Fibroblast of lung (primary cell): ENCODE measurements at regions not wholly inside any gene's neighbourhood (a gene's known extent, or its start where the extent isn't known, plus 50 kb on each side); places are given as distances from the start of the nearest gene placed in this dataset.

Experiments
- DNase-seq, 2 donors: peaks; one replicate each; pipeline versions ENCODE4 v3.0.0 to v3.0.0-alpha.2; 2010; ENCODE audit warnings: low read depth in 2 of 2
- H2AFZ ChIP-seq: 2 replicates; pipeline ENCODE4 v1.5.1; 2012; ENCODE audit warnings: low read length, control low read depth, inconsistent platforms
- H3K27ac ChIP-seq: 2 replicates; pipeline ENCODE4 v1.5.1; 2011; ENCODE audit warnings: low read length, control low read depth; ENCODE audit not compliant: insufficient read depth
- H3K27me3 ChIP-seq: 2 replicates; pipeline ENCODE4 v1.5.1; 2011; ENCODE audit warnings: mild to moderate bottlenecking, low read length; ENCODE audit not compliant: control insufficient read depth, insufficient read depth
- H3K36me3 ChIP-seq: 2 replicates; pipeline ENCODE4 v1.5.1; 2011; ENCODE audit warnings: low read length; ENCODE audit not compliant: control insufficient read depth, insufficient read depth
- H3K4me1 ChIP-seq: 2 replicates; pipeline ENCODE4 v1.5.1; 2011; ENCODE audit warnings: low read length; ENCODE audit not compliant: control insufficient read depth, insufficient read depth; ENCODE audit errors: extremely low read depth
- H3K4me2 ChIP-seq: 2 replicates; pipeline ENCODE4 v1.5.1; 2011; ENCODE audit warnings: low read length, control low read depth; ENCODE audit not compliant: insufficient read depth; ENCODE audit errors: extremely low read depth
- H3K4me3 ChIP-seq, 4 experiments: fragments of 200-600 bp in 1 of 4; sonication (generic) in 1 of 4; replicated peaks in 1 of 4; 2 replicates each; pipeline ENCODE4 v1.5.1; 2011 to 2016; ENCODE audit warnings: low read length in 4 of 4, low read depth in 3 of 4, mild to moderate bottlenecking in 3 of 4, control low read depth in 2 of 4, inconsistent platforms in 1 of 4, mixed read lengths in 1 of 4; ENCODE audit not compliant: insufficient read depth in 1 of 4; ENCODE audit errors: control extremely low read depth in 1 of 4
- H3K79me2 ChIP-seq: 2 replicates; pipeline ENCODE4 v1.5.1; 2012; ENCODE audit warnings: mild to moderate bottlenecking, low read length, inconsistent platforms; ENCODE audit not compliant: control insufficient read depth, insufficient read depth
- H3K9ac ChIP-seq: 2 replicates; pipeline ENCODE4 v1.5.1; 2011; ENCODE audit warnings: mild to moderate bottlenecking, low read length, control low read depth; ENCODE audit not compliant: insufficient read depth
- H3K9me3 ChIP-seq: 2 replicates; pipeline ENCODE4 v1.5.1; 2012; ENCODE audit warnings: low read depth, low read length; ENCODE audit not compliant: control insufficient read depth, insufficient read depth
- H4K20me1 ChIP-seq: 2 replicates; pipeline ENCODE4 v1.5.1; 2011; ENCODE audit warnings: low read length; ENCODE audit not compliant: control insufficient read depth, insufficient read depth; ENCODE audit errors: extremely low read depth
- EZH2 ChIP-seq: IDR thresholded peaks from 2 replicates; pipeline ENCODE4 v1.5.1; 2012; ENCODE audit warnings: low read length, control low read depth, mild to moderate bottlenecking; ENCODE audit errors: missing control alignments
- TF ChIP-seq, protein P1 (sequence below), 2 donors: IDR thresholded peaks in 1 of 2; conservative IDR thresholded peaks in 1 of 2; 1 replicate in 1 of 2; 2 replicates in 1 of 2; pipeline ENCODE4 v1.5.1; 2011 to 2012; ENCODE audit warnings: low read length in 2 of 2, control low read depth in 1 of 2, inconsistent platforms in 1 of 2, low read depth in 1 of 2, mild to moderate bottlenecking in 1 of 2

DNA sequence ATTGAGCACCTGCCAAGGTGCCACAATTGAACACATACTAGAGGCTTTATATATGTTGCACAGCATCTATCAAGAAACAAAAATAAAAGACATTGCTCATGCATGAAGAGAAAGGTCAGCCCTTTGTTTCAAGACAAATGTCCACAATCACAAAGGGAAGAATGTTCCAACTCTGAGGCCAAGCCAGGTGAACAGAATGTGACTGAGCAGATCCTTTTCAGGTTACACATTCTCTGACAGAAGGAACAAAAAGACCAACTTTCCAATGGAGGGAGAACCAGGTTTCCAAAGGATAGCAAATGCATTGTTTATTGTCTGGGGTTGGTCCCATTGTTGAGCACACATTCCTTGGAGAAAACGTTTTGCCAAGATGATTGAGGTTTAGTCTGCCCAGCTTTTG, 50.2 kb upstream of the FAM174B start:
- no peak for TF ChIP-seq EZH2
- TF ChIP-seq, protein P1, sequence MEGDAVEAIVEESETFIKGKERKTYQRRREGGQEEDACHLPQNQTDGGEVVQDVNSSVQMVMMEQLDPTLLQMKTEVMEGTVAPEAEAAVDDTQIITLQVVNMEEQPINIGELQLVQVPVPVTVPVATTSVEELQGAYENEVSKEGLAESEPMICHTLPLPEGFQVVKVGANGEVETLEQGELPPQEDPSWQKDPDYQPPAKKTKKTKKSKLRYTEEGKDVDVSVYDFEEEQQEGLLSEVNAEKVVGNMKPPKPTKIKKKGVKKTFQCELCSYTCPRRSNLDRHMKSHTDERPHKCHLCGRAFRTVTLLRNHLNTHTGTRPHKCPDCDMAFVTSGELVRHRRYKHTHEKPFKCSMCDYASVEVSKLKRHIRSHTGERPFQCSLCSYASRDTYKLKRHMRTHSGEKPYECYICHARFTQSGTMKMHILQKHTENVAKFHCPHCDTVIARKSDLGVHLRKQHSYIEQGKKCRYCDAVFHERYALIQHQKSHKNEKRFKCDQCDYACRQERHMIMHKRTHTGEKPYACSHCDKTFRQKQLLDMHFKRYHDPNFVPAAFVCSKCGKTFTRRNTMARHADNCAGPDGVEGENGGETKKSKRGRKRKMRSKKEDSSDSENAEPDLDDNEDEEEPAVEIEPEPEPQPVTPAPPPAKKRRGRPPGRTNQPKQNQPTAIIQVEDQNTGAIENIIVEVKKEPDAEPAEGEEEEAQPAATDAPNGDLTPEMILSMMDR (conservative IDR thresholded peaks at IDR 0.05 in 1 of 2, IDR thresholded peaks at IDR 0.05 in 1 of 2; ENCODE audit: low read depth in 1 of 2, low read length in 2 of 2) = no peak

GRCh38 chr15:92706201-92706600, 50.6 kb upstream of the FAM174B start:
- H3K4me1 ChIP-seq = no peaks in the 10 kb centered on the region

More for the DNA sequence above, 50.2 kb upstream of the FAM174B start:
- Histone ChIP-seq H3K4me3 (no peak overlapping the region), H3K9me3 (no peaks in the 10 kb centered on the region), H4K20me1 (no peaks in the 10 kb centered on the region), H3K79me2 (no peaks in the 10 kb centered on the region), H3K9ac (no peak overlapping the region), H3K4me2 (no peak overlapping the region), H3K27me3 (no peaks in the 10 kb centered on the region), H3K4me1 (no peaks in the 10 kb centered on the region), H3K36me3 (no peaks in the 10 kb centered on the region), H3K27ac (no peak overlapping the region), H2AFZ (no peak overlapping the region)
- DNase-seq = no peak

GRCh38 chr15:92707880-92708551, 52.4 kb upstream of the FAM174B start:
- DNase-seq = no peak
- H3K9ac ChIP-seq = no peak overlapping the region
- no peak overlapping the region for H3K4me3 ChIP-seq
- H4K20me1 ChIP-seq = no peaks in the 10 kb centered on the region
- H3K36me3 ChIP-seq = no peaks in the 10 kb centered on the region
- H3K4me1 ChIP-seq = no peaks in the 10 kb centered on the region
- H3K9me3 ChIP-seq = no peaks in the 10 kb centered on the region
- no peaks in the 10 kb centered on the region for H3K79me2 ChIP-seq
- TF ChIP-seq, protein P1 (conservative IDR thresholded peaks at IDR 0.05 in 1 of 2, IDR thresholded peaks at IDR 0.05 in 1 of 2; ENCODE audit: low read depth in 1 of 2, low read length in 2 of 2) = no peak
- TF ChIP-seq EZH2 = no peak
- no peak overlapping the region for H3K4me2 ChIP-seq
- H3K27me3 ChIP-seq = no peaks in the 10 kb centered on the region
- no peak overlapping the region for H2AFZ ChIP-seq
- H3K27ac ChIP-seq = no peak overlapping the region

More at GRCh38 chr15:92706201-92706600, 50.6 kb upstream of the FAM174B start:
- Histone ChIP-seq H3K27me3 (no peaks in the 10 kb centered on the region), H2AFZ (no peak overlapping the region), H3K79me2 (no peaks in the 10 kb centered on the region), H4K20me1 (no peaks in the 10 kb centered on the region), H3K4me3 (no peak overlapping the region), H3K9me3 (no peaks in the 10 kb centered on the region), H3K36me3 (no peaks in the 10 kb centered on the region), H3K9ac (no peak overlapping the region), H3K4me2 (no peak overlapping the region), H3K27ac (no peak overlapping the region)
- TF ChIP-seq, protein P1 (conservative IDR thresholded peaks at IDR 0.05 in 1 of 2, IDR thresholded peaks at IDR 0.05 in 1 of 2; ENCODE audit: low read depth in 1 of 2, low read length in 2 of 2) = no peak
- no peak for TF ChIP-seq EZH2
- DNase-seq = no peak
